NCI-H1930 (cell line): ENCODE measurements at regions not wholly inside any gene's neighbourhood (a gene's known extent, or its start where the extent isn't known, plus 50 kb on each side); places are given as distances from the start of the nearest gene placed in this dataset.
"Not testable (repeated sequence)": the region's sequence is repeated elsewhere in the genome, so short reads cannot be mapped to it uniquely, and the experiment has no call there.

Experiments used
- DNase-seq, 2 experiments: peaks; one replicate each; lab custom pipeline; 2025; lab: John Stamatoyannopoulos, UW

GRCh38 chr2:67103157-67103556 is 294.0 kb upstream of the ETAA1 start:
- DNase-seq: no peak

GRCh38 chr2:67108231-67108630 is 288.9 kb upstream of the ETAA1 start:
- peak; percentile 2 to 57 for DNase-seq

- DNase-seq: no peak
Observed at GRCh38 chr2:67124531-67124930, 272.6 kb upstream of the ETAA1 start.

GRCh38 chr2:67130531-67131256 is 266.4 kb upstream of the ETAA1 start:
- DNase-seq: no peak

- DNase-seq: no peak
Observed at GRCh38 chr2:67131257-67131609, 265.9 kb upstream of the ETAA1 start.

- DNase-seq: not testable (repeated sequence)
Observed at GRCh38 chr2:67132441-67132940, 264.6 kb upstream of the ETAA1 start.

GRCh38 chr2:67135208-67135607 is 261.9 kb upstream of the ETAA1 start:
- no peak for DNase-seq

GRCh38 chr2:67137699-67138098 is 259.4 kb upstream of the ETAA1 start:
- peak; percentile 39 to 79 for DNase-seq

GRCh38 chr2:67142071-67142470 is 255.1 kb upstream of the ETAA1 start:
- no peak for DNase-seq

- no peak for DNase-seq
Observed at GRCh38 chr2:67142741-67143140, 254.4 kb upstream of the ETAA1 start.

- no peak for DNase-seq
Observed at GRCh38 chr2:67145851-67146250, 251.3 kb upstream of the ETAA1 start.

GRCh38 chr2:67156796-67157195 is 240.3 kb upstream of the ETAA1 start:
- DNase-seq: no peak

- no peak for DNase-seq
Observed at GRCh38 chr2:67158718-67159117, 238.4 kb upstream of the ETAA1 start.

GRCh38 chr2:67159929-67160328 is 237.2 kb upstream of the ETAA1 start:
- no peak for DNase-seq

GRCh38 chr2:67164771-67165522 is 232.2 kb upstream of the ETAA1 start:
- DNase-seq: peak in 1 of 2 experiments; percentile 2

GRCh38 chr2:67165523-67165990 is 231.6 kb upstream of the ETAA1 start:
- no peak for DNase-seq

- DNase-seq: not testable (repeated sequence)
Observed at GRCh38 chr2:67166511-67166910, 230.6 kb upstream of the ETAA1 start.

GRCh38 chr2:67169417-67170140 is 227.6 kb upstream of the ETAA1 start:
- DNase-seq: no peak

GRCh38 chr2:67179526-67179925 is 217.6 kb upstream of the ETAA1 start:
- no peak for DNase-seq

GRCh38 chr2:67180841-67181240 is 216.3 kb upstream of the ETAA1 start:
- DNase-seq: no peak

- no peak for DNase-seq
Observed at GRCh38 chr2:67182884-67183283, 214.2 kb upstream of the ETAA1 start.

GRCh38 chr2:67186326-67186725 is 210.8 kb upstream of the ETAA1 start:
- DNase-seq: no peak

- no peak for DNase-seq
Observed at GRCh38 chr2:67186871-67187270, 210.3 kb upstream of the ETAA1 start.
